Activated T-cell treated with anti-CD3 and anti-CD28 coated beads, Interleukin-2, amount 50 U/mL, for 24 hours (primary cell): ENCODE measurements at regions not wholly inside any gene's neighbourhood (a gene's known extent, or its start where the extent isn't known, plus 50 kb on each side); places are given as distances from the start of the nearest gene placed in this dataset.

Experiments used
- DNase-seq: peaks from one replicate; pipeline ENCODE4 v3.0.0-alpha.2; 2020
- H3K27ac Mint-ChIP-seq: 2 replicates; pipeline ENCODE4 v1.8.0; 2020; ENCODE audit warnings: mild to moderate bottlenecking, mixed read lengths
- H3K27me3 Mint-ChIP-seq: 2 replicates; pipeline ENCODE4 v1.8.0; 2020; ENCODE audit warnings: mixed read lengths
- H3K36me3 Mint-ChIP-seq: 2 replicates; pipeline ENCODE4 v1.8.0; 2020; ENCODE audit warnings: low read depth, mixed read lengths
- H3K4me1 Mint-ChIP-seq: 2 replicates; pipeline ENCODE4 v1.8.0; 2020; ENCODE audit warnings: low read depth, mixed read lengths
- H3K4me3 Mint-ChIP-seq: 2 replicates; pipeline ENCODE4 v1.8.0; 2020; ENCODE audit warnings: mild to moderate bottlenecking, moderate library complexity, mixed read lengths
- H3K9me3 Mint-ChIP-seq: 2 replicates; pipeline ENCODE4 v1.8.0; 2020; ENCODE audit warnings: mixed read lengths

DNA sequence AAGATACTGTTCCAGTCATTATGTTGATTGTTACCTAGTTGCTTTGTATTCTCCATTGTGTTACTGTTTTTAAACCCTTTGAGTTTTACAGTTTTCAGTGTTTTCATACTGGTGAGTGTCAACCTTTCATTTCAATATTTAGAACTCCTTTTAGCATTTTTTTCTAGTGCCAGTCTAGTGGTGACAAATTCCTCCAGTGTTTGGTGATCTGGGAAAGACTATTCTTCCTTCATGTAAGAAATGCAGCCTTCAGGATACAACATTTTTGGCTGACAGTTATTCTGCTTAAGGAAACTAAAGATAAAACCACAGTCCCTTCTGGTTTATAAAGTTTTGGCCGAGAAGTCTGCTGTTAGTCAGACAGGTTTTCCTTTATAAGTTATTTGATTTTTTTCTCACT, 143.8 kb downstream of the ETAA1 start:
- peaks cover 19% of the 10 kb centered on the region for H3K9me3 Mint-ChIP-seq
- no peak overlapping the region for H3K4me3 Mint-ChIP-seq
- no peaks in the 10 kb centered on the region for H3K4me1 Mint-ChIP-seq
- no peaks in the 10 kb centered on the region for H3K27me3 Mint-ChIP-seq
- DNase-seq: no peak
- no peaks in the 10 kb centered on the region for H3K36me3 Mint-ChIP-seq
- no peak overlapping the region for H3K27ac Mint-ChIP-seq

DNA sequence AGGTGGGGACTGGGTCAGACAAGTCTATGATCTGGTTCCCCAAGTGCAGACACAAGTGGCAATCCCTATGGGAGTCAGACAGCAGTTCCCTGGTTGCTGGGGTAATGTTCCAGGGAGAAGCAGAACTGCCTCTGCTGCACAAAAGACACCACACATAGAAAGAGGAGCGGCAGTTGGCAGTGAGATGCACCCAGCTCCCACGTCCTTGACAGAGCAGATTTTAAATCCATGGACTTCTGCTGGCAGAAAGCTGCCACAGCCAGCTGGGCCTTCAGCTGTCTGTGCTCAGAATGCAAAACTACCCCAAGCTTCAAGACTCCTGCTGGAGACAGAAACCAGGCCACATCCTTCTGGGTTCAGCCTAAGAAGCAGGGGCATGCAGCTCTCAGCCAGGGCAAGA, 147.2 kb downstream of the ETAA1 start:
- no peak for DNase-seq
- peaks cover 6% of the 10 kb centered on the region for H3K27me3 Mint-ChIP-seq
- H3K27ac Mint-ChIP-seq: no peak overlapping the region
- H3K4me1 Mint-ChIP-seq: no peaks in the 10 kb centered on the region
- H3K36me3 Mint-ChIP-seq: no peaks in the 10 kb centered on the region
- no peak overlapping the region for H3K4me3 Mint-ChIP-seq
- peaks cover 10% of the 10 kb centered on the region for H3K9me3 Mint-ChIP-seq

DNA sequence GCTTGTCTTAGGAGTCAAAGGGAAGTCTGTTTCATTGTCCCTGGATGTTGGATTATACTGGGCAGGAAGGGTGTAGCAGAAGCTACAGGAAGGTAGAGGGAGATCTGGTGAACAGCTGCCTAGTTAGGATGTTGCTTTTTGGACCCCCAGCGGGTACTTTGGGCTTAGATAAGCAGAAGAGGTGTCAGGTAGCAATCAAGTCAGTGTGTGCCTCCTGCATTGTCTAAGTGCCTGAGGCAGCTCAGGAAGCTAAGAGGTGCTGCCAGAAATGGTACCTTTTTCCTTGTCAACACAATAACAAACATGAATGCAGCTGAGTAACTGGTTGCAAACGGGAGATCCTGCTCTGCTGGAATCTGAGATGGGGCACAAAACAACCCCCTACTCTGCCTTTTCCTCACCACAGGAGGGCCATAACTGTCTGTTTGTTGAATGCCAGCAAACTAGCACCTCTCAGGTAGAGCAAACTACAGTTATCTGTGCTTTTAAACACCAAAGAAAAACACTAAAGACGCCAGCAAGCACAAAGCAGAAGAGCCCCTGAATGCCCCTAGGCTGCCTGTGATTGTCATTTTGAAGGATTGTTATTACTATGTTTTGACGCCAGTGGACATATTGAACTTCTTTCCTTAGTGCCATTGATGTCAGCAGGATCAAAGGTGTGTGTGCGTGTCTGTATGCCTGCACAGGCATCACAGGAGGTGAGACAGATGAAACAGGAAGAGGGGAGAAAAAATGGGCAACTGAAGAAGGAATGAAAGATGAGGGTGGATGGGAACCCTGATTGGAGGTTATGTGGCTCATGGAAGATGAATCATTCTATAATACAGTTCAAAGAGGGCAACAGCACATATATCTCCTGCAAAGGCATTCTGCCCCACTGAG, 151.4 kb downstream of the ETAA1 start:
- Mint-ChIP-seq H3K9me3 (no peaks in the 10 kb centered on the region), H3K27me3 (peaks cover 6% of the 10 kb centered on the region), H3K27ac (no peak overlapping the region), H3K4me3 (no peak overlapping the region), H3K36me3 (no peaks in the 10 kb centered on the region), H3K4me1 (no peaks in the 10 kb centered on the region)
- no peak for DNase-seq

DNA sequence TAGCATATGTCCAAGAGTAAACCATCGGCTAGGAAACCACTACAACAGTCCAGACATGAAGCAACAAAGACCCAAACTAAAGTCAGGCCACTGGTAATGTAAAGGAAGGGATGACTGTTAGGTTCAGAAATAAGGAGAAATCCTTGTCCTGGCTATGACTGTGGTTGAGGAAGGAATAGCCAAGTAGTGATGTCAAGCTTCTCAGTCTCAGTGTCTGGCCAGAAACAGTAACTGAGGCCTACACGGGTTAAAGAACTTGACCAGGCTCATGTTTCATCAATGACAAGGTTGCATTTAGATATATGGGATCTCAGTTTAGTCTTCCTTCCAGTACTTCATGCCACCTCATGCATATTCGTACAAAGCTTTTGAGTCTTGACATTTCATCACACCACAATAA, 162.0 kb downstream of the ETAA1 start:
- no peak overlapping the region for H3K4me3 Mint-ChIP-seq
- H3K9me3 Mint-ChIP-seq: no peaks in the 10 kb centered on the region
- DNase-seq: no peak

DNA sequence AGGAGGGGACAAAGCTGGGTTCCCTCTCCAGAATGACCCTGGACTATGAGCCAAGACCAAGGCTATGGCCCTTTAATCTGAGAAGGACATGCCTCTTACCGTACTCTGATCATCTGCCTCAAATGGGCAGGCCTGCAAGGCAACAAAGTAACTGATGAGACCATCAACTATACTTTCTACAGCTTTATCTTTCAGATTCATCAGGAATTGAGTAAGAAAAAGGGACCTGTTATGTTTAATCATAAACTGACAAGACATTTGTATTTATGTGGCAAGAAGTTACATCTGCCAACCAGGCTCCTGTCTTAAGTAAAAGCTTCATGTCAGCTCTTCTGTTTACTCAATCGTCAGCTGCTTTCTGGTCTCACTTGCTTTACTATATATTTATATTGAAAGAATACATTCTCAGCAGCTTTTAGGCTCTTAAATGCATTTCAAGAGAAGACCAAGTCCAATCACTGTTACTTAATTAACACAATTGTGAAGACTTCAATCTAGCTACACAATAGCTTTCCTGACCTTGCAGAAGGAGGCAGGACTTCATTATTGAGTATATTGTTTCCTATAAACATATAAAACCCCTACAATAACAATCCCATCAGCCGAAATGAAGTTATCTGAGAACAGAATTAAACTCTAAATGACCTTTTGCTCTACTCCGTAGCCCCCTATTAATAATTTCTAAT, 163.8 kb downstream of the ETAA1 start:
- no peak overlapping the region for H3K27ac Mint-ChIP-seq
- H3K4me3 Mint-ChIP-seq: no peak overlapping the region
- H3K36me3 Mint-ChIP-seq: no peaks in the 10 kb centered on the region
- H3K9me3 Mint-ChIP-seq: no peaks in the 10 kb centered on the region
- no peaks in the 10 kb centered on the region for H3K27me3 Mint-ChIP-seq
- no peaks in the 10 kb centered on the region for H3K4me1 Mint-ChIP-seq
- DNase-seq: no peak

More for the DNA sequence above, 162.0 kb downstream of the ETAA1 start:
- no peaks in the 10 kb centered on the region for H3K36me3 Mint-ChIP-seq
- H3K4me1 Mint-ChIP-seq: no peaks in the 10 kb centered on the region
- H3K27me3 Mint-ChIP-seq: no peaks in the 10 kb centered on the region
- H3K27ac Mint-ChIP-seq: no peak overlapping the region

DNA sequence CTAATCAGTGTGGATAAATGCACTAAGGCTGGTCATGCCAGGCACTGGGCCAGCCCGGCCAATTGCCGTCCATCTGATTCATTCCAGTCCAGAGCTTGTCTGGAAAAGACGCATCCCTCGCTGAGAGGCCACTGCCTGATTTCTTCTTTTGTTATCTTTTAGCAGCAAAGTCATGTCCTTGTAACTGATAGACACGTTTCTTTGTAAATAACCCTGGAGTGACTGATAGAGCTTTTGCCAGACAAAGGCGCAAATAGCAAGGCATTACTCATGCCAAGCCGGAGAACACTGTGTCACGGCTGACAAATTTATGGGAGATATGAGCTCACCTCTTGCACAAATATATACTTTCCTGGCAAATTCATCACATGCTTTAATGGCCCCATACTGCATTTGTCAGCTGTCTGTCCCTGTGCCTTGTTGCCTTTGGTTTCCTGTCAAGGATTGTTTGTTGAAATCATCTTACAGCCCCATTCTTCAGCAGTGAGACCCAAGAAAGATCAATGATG, 164.4 kb downstream of the ETAA1 start:
- no peaks in the 10 kb centered on the region for H3K36me3 Mint-ChIP-seq
- H3K27me3 Mint-ChIP-seq: no peaks in the 10 kb centered on the region
- no peaks in the 10 kb centered on the region for H3K4me1 Mint-ChIP-seq
- H3K27ac Mint-ChIP-seq: no peak overlapping the region
- no peak overlapping the region for H3K4me3 Mint-ChIP-seq
- no peaks in the 10 kb centered on the region for H3K9me3 Mint-ChIP-seq
- no peak for DNase-seq

DNA sequence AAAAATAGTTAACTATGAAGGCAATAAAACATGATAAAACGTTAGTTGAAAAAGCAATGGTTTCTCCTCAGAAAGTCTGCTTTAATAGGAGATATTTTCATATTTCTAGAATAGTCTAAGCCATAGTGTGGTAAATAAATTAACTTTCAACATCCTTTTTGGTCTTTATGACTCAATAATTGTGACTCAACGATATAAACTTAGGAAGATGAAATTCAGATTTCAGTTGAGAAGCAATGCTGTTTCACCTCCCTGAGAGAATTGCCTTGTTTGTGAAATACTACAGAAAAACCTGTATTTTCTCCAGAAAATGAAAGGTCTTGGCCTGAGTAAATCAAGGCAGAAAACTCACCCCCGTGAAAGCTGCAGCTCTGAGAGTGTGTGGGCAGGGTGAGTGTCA, 166.9 kb downstream of the ETAA1 start:
- DNase-seq: no peak
- no peak overlapping the region for H3K4me3 Mint-ChIP-seq
- H3K9me3 Mint-ChIP-seq: no peaks in the 10 kb centered on the region
- no peaks in the 10 kb centered on the region for H3K4me1 Mint-ChIP-seq
- no peak overlapping the region for H3K27ac Mint-ChIP-seq
- H3K36me3 Mint-ChIP-seq: no peaks in the 10 kb centered on the region
- no peaks in the 10 kb centered on the region for H3K27me3 Mint-ChIP-seq

DNA sequence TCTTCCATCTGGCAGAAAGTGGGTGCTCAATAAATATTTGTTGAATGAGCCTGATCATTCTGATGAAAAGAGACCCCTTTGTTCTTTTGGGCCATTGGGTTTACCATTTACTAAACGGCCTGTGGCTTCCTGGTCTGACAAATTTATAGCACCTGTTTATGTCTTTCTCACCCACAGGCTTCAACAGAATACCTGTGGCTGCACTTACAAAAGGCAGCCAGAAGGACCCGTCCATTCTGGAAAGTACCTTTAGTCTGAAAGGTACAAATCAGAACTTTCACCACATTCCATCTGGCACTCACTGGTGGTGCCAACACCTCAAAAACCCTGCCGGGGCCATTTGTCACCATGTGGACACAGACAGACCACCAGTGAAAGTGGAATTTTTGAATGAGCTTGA, 167.5 kb downstream of the ETAA1 start:
- Mint-ChIP-seq H3K27me3 (no peaks in the 10 kb centered on the region), H3K4me1 (no peaks in the 10 kb centered on the region), H3K36me3 (no peaks in the 10 kb centered on the region), H3K4me3 (no peak overlapping the region), H3K27ac (no peak overlapping the region), H3K9me3 (no peaks in the 10 kb centered on the region)
- no peak for DNase-seq

DNA sequence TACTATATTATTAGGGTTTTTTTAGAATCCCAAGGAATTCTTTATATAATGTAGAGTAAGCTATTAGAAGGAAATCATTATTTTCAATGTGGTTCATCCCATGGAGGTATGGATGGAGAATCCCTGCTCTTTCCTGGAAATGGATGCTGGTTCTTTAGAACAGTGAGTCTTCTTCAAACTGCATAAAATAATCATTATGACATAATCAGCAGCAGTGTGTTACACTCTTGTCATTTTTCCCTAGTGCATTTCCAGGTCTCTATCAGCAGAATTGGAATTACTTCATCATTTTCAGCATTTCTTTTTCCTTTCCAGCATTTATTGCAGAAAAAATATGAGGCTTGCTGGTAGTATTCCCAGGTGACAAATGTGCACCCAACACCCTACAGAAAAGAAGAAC, 168.1 kb downstream of the ETAA1 start:
- H3K36me3 Mint-ChIP-seq: no peaks in the 10 kb centered on the region

DNA sequence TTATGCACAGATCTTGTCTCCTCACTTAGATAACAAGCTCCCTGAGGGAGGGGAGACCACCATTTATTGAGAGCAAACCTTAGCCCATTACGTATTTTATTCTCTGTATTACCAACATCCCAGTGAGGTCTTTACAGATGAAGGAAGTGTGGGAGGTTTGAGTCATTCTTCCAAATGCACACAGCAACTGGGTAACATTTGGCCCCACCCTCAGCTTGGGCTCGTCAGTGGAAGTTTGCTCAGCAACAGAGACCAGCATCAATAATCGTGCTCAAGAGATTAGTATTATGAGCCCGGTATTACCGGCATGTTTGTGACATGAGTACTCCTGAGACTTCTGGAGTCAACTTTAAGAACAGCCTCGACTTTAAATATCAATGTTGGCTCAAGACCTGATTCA, 168.6 kb downstream of the ETAA1 start:
- Mint-ChIP-seq H3K36me3 (no peaks in the 10 kb centered on the region), H3K4me3 (no peak overlapping the region), H3K27ac (no peak overlapping the region), H3K27me3 (no peaks in the 10 kb centered on the region), H3K9me3 (no peaks in the 10 kb centered on the region), H3K4me1 (no peaks in the 10 kb centered on the region)
- DNase-seq: no peak

More for the DNA sequence above, 168.1 kb downstream of the ETAA1 start:
- H3K4me3 Mint-ChIP-seq: no peak overlapping the region
- no peaks in the 10 kb centered on the region for H3K27me3 Mint-ChIP-seq
- H3K27ac Mint-ChIP-seq: no peak overlapping the region
- H3K4me1 Mint-ChIP-seq: no peaks in the 10 kb centered on the region
- no peak for DNase-seq
- no peaks in the 10 kb centered on the region for H3K9me3 Mint-ChIP-seq

DNA sequence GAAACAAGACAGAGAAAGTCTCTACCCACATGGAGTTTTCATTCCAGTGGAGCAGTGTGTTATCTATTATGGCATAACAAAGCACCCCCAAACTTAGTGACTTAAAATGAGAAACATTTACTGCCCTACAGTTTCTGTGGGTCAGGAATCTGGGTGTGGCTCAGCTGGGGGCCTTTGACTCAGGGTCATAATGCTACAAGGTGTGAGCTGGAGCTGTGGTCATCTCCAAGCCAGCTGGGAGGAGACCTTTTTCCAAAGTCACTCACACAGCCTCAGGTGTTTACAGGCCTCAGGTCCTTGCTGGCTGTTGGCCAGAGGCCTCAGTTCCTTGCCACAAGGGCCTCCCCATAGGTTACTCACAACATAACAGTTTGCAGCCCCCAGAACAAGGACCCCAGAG, 169.2 kb downstream of the ETAA1 start:
- H3K27ac Mint-ChIP-seq: no peak overlapping the region
- H3K36me3 Mint-ChIP-seq: no peaks in the 10 kb centered on the region
- no peaks in the 10 kb centered on the region for H3K27me3 Mint-ChIP-seq
- no peak for DNase-seq
- no peaks in the 10 kb centered on the region for H3K4me1 Mint-ChIP-seq
- no peak overlapping the region for H3K4me3 Mint-ChIP-seq
- no peaks in the 10 kb centered on the region for H3K9me3 Mint-ChIP-seq

DNA sequence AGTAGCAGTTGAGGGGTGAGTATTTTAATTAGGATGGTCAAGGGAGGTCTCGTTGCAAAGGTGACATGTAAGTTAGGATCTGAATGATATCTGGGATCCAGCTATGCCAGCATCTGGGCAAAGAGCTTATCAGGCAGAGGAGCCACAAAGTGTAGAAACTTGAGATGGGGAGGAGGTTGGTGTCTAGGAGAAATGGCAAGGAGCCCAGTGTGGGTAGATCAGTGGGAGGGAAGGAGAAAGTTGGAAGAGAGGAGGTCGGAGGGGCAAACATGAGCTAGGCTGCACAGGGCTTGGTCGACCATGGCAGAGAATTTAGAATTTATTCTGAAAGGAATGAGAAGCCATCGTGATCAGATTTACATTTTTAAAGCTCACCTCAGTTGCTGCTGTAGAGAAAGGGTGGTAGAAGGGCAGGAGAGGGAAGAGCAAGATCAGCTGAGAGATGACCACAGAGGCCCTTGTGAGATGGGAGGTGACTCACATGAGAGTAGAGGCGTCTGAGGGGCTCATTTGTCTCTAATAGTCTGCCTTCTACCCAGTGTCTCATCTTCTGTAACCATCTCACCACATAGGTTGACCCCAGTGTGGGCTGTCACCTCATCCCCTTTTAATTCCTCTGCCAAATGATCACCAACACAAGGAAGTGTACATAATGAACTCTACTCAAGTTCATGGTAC, 170.0 kb downstream of the ETAA1 start:
- Mint-ChIP-seq H3K4me1 (no peaks in the 10 kb centered on the region), H3K27ac (no peak overlapping the region)

DNA sequence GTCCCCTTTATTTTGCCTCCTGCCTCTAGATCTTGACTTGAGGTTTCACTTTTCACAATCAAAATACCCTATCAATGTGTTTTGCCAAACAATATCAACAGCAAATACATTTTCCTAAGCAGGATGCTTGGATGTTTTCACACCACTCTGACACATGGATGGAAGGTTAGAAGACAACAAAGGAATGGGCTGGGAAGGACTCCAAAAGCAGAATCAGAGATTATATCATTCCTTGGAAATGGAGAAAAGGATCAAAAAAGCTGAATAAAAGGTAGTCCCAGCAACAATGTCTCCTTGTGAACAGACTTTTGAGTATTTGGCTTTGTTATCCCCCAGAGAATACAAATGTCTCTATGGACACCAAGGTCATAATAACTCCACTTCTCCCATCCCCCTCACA, 170.8 kb downstream of the ETAA1 start:
- Mint-ChIP-seq H3K27ac (no peak overlapping the region), H3K9me3 (no peaks in the 10 kb centered on the region), H3K27me3 (no peaks in the 10 kb centered on the region), H3K4me3 (no peak overlapping the region), H3K4me1 (no peaks in the 10 kb centered on the region), H3K36me3 (no peaks in the 10 kb centered on the region)
- DNase-seq: no peak

More for the DNA sequence above, 170.0 kb downstream of the ETAA1 start:
- Mint-ChIP-seq H3K36me3 (no peaks in the 10 kb centered on the region), H3K27me3 (no peaks in the 10 kb centered on the region), H3K4me3 (no peak overlapping the region), H3K9me3 (no peaks in the 10 kb centered on the region)
- DNase-seq: no peak

DNA sequence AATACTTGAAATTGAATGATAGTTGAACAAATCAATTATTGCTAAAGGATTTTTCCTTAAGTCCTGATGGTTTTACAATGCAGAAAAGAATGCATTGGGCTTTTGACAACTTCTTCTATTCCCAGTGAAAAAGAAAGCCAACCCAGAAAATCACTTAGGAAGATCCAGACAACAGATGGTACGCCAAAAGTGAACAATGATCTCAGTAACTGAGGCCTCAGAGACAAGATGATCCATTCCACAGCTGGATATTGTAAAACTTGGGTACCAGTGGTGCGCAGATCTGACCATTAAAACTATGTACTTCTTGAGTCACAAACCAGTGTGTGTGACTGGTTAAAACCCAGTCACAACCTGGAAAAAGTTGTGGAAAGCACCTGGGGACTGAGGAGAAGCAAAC, 173.5 kb downstream of the ETAA1 start:
- Mint-ChIP-seq H3K9me3 (no peaks in the 10 kb centered on the region), H3K27ac (no peak overlapping the region), H3K27me3 (no peaks in the 10 kb centered on the region), H3K36me3 (no peaks in the 10 kb centered on the region), H3K4me3 (no peak overlapping the region), H3K4me1 (no peaks in the 10 kb centered on the region)
- DNase-seq: no peak
